ENCODE measurements at regions not wholly inside any gene's neighbourhood (a gene's known extent, or its start where the extent isn't known, plus 50 kb on each side); places are given as distances from the start of the nearest gene placed in this dataset.

GRCh38 chr2:19246496-19246895 lies 111.9 kb downstream of the OSR1 start:
- TF ChIP-seq OVOL3 (tag by site-specific recombination; IDR thresholded peaks at IDR 0.05) (no peak), CTCF (tag by site-specific recombination; IDR thresholded peaks at IDR 0.05) (no peak)

Measured in HEK293 (cell line).